Ectodermal cell (in vitro differentiated cells): ENCODE measurements at regions not wholly inside any gene's neighbourhood (a gene's known extent, or its start where the extent isn't known, plus 50 kb on each side); places are given as distances from the start of the nearest gene placed in this dataset.

Source experiments
- H3K27ac ChIP-seq: 2 replicates; pipeline ENCODE4 v1.7.0; 2013; ENCODE audit warnings: mild to moderate bottlenecking, low read depth, low read length; ENCODE audit not compliant: insufficient read depth, poor library complexity, severe bottlenecking
- H3K27me3 ChIP-seq: 2 replicates; pipeline ENCODE4 v1.7.0; 2013; ENCODE audit warnings: mild to moderate bottlenecking, low read length; ENCODE audit not compliant: insufficient read depth, control insufficient read depth, poor library complexity, severe bottlenecking
- H3K36me3 ChIP-seq: one replicate; pipeline ENCODE4 v1.7.0; 2013; ENCODE audit warnings: low read length; ENCODE audit not compliant: control insufficient read depth, insufficient read depth
- H3K4me1 ChIP-seq: one replicate; pipeline ENCODE4 v1.7.0; 2013; ENCODE audit warnings: low read length; ENCODE audit not compliant: control insufficient read depth, insufficient read depth
- H3K4me3 ChIP-seq: 2 replicates; pipeline ENCODE4 v1.7.0; 2013; ENCODE audit warnings: low read depth, low read length, control low read depth; ENCODE audit not compliant: insufficient read depth
- H3K9me3 ChIP-seq: 2 replicates; pipeline ENCODE4 v1.7.0; 2013; ENCODE audit warnings: mild to moderate bottlenecking, low read length, moderate library complexity; ENCODE audit not compliant: control insufficient read depth
- WGBS, 2 experiments: methylation state at CpG; one replicate each; pipeline ENCODE4 v1.1.7; 2013; ENCODE audit warnings: missing lambda C conversion rate in 2 of 2; 5-methylcytosine and 5-hydroxymethylcytosine counted together

GRCh38 chr6:48775157-48775556, 664.2 kb upstream of the PTCHD4 start:
- Histone ChIP-seq H3K36me3 (no peaks in the 10 kb centered on the region), H3K27me3 (no peaks in the 10 kb centered on the region), H3K9me3 (no peaks in the 10 kb centered on the region), H3K4me1 (no peaks in the 10 kb centered on the region), H3K27ac (no peak overlapping the region), H3K4me3 (no peak overlapping the region)
- WGBS, 2 experiments: 91 to 100% methylated on average over 2 to 3 of the region's 3 CpGs

- no peak overlapping the region for H3K4me3 ChIP-seq
- WGBS, 2 experiments: 86 to 100% methylated on average over 1 of the region's 1 CpG
- H3K27me3 ChIP-seq: no peaks in the 10 kb centered on the region
Observed at GRCh38 chr6:48774276-48774675, 663.3 kb upstream of the PTCHD4 start.

GRCh38 chr6:48766349-48766748, 655.4 kb upstream of the PTCHD4 start:
- no peaks in the 10 kb centered on the region for H3K36me3 ChIP-seq
- no peaks in the 10 kb centered on the region for H3K4me1 ChIP-seq
- no peak overlapping the region for H3K27ac ChIP-seq
- no peaks in the 10 kb centered on the region for H3K27me3 ChIP-seq
- no peak overlapping the region for H3K4me3 ChIP-seq
- WGBS, 2 experiments: 97 to 100% methylated on average over 3 of the region's 3 CpGs
- H3K9me3 ChIP-seq: no peaks in the 10 kb centered on the region

More at GRCh38 chr6:48774276-48774675, 663.3 kb upstream of the PTCHD4 start:
- no peaks in the 10 kb centered on the region for H3K9me3 ChIP-seq
- no peaks in the 10 kb centered on the region for H3K4me1 ChIP-seq
- H3K27ac ChIP-seq: no peak overlapping the region
- no peaks in the 10 kb centered on the region for H3K36me3 ChIP-seq

- no peaks in the 10 kb centered on the region for H3K4me1 ChIP-seq
- WGBS, 2 experiments: 9 to 11% methylated on average over 7 of the region's 7 CpGs
- H3K27ac ChIP-seq: no peak overlapping the region
- no peaks in the 10 kb centered on the region for H3K27me3 ChIP-seq
- H3K36me3 ChIP-seq: no peaks in the 10 kb centered on the region
- H3K9me3 ChIP-seq: no peaks in the 10 kb centered on the region
- no peak overlapping the region for H3K4me3 ChIP-seq
Observed at GRCh38 chr6:48765352-48765961, 654.5 kb upstream of the PTCHD4 start.

- H3K27ac ChIP-seq: no peak overlapping the region
- 95 to 97% methylated on average over 6 of the region's 6 CpGs for WGBS, 2 experiments
- no peaks in the 10 kb centered on the region for H3K4me1 ChIP-seq
- no peaks in the 10 kb centered on the region for H3K36me3 ChIP-seq
- H3K27me3 ChIP-seq: no peaks in the 10 kb centered on the region
- no peak overlapping the region for H3K4me3 ChIP-seq
- H3K9me3 ChIP-seq: no peaks in the 10 kb centered on the region
Observed at GRCh38 chr6:48764286-48765044, 653.5 kb upstream of the PTCHD4 start.

- Histone ChIP-seq H3K27ac (no peak overlapping the region), H3K36me3 (no peaks in the 10 kb centered on the region), H3K4me1 (no peaks in the 10 kb centered on the region), H3K4me3 (no peak overlapping the region), H3K27me3 (no peaks in the 10 kb centered on the region), H3K9me3 (no peaks in the 10 kb centered on the region)
- WGBS, 2 experiments: 79 to 100% methylated on average over 1 of the region's 1 CpG
Observed at GRCh38 chr6:48757661-48758060, 646.7 kb upstream of the PTCHD4 start.

- Histone ChIP-seq H3K27me3 (no peaks in the 10 kb centered on the region), H3K9me3 (no peaks in the 10 kb centered on the region), H3K4me1 (no peaks in the 10 kb centered on the region), H3K4me3 (no peak overlapping the region), H3K36me3 (no peaks in the 10 kb centered on the region), H3K27ac (no peak overlapping the region)
- WGBS, 2 experiments: 86 to 92% methylated on average over 3 of the region's 3 CpGs
Observed at GRCh38 chr6:48755315-48755714, 644.3 kb upstream of the PTCHD4 start.

- H3K36me3 ChIP-seq: no peaks in the 10 kb centered on the region
- H3K27ac ChIP-seq: no peak overlapping the region
- no peak overlapping the region for H3K4me3 ChIP-seq
- no peaks in the 10 kb centered on the region for H3K9me3 ChIP-seq
- no peaks in the 10 kb centered on the region for H3K4me1 ChIP-seq
- H3K27me3 ChIP-seq: no peaks in the 10 kb centered on the region
- WGBS, 2 experiments: 95% methylated on average over 3 of the region's 3 CpGs
Observed at GRCh38 chr6:48754641-48755040, 643.6 kb upstream of the PTCHD4 start.

- 90 to 91% methylated on average over 2 of the region's 2 CpGs for WGBS, 2 experiments
Observed at GRCh38 chr6:48750861-48751260, 639.9 kb upstream of the PTCHD4 start.

GRCh38 chr6:48747471-48747870, 636.5 kb upstream of the PTCHD4 start:
- no peaks in the 10 kb centered on the region for H3K36me3 ChIP-seq
- H3K27ac ChIP-seq: no peak overlapping the region
- H3K9me3 ChIP-seq: no peaks in the 10 kb centered on the region
- no peaks in the 10 kb centered on the region for H3K4me1 ChIP-seq
- H3K27me3 ChIP-seq: no peaks in the 10 kb centered on the region
- no peak overlapping the region for H3K4me3 ChIP-seq

More at GRCh38 chr6:48750861-48751260, 639.9 kb upstream of the PTCHD4 start:
- no peaks in the 10 kb centered on the region for H3K4me1 ChIP-seq
- H3K27me3 ChIP-seq: no peaks in the 10 kb centered on the region
- H3K4me3 ChIP-seq: no peak overlapping the region
- no peaks in the 10 kb centered on the region for H3K9me3 ChIP-seq
- H3K27ac ChIP-seq: no peak overlapping the region
- no peaks in the 10 kb centered on the region for H3K36me3 ChIP-seq
